Activated CD8-positive, alpha-beta T cell treated with anti-CD3 and anti-CD28 coated beads, Interleukin-2, amount 10 ng/mL, durations not matched to agents 7 days and 5 days (primary cell): ENCODE measurements at regions not wholly inside any gene's neighbourhood (a gene's known extent, or its start where the extent isn't known, plus 50 kb on each side); places are given as distances from the start of the nearest gene placed in this dataset.
"Not testable (repeated sequence)": the region's sequence is repeated elsewhere in the genome, so short reads cannot be mapped to it uniquely, and the experiment has no call there.

Experiments used
- ATAC-seq: fragments of 150-1000 bp; cut with Tn5 transposase; one replicate; pipeline ENCODE4 v1.10.0; 2021; ENCODE audit warnings: moderate library complexity
- CTCF ChIA-PET: fragments of 350-600 bp; sonication (Branson Sonifier 250); formaldehyde crosslinking; loops from one replicate; lab custom pipeline; 2021; ENCODE audit warnings: antibody characterized with exemption; lab: Charles Lee
- POLR2A ChIA-PET: fragments of 350-600 bp; sonication (Branson Sonifier 250); formaldehyde crosslinking; loops from one replicate; lab custom pipeline; 2021; ENCODE audit warnings: antibody characterized with exemption; lab: Charles Lee
- DNase-seq: peaks from one replicate; pipeline ENCODE4 v3.0.0-alpha.2; 2020
- H3K27ac Mint-ChIP-seq: one replicate; pipeline ENCODE4 v1.8.0; 2021; ENCODE audit warnings: mild to moderate bottlenecking, mixed read lengths
- H3K27me3 Mint-ChIP-seq: one replicate; pipeline ENCODE4 v1.8.0; 2021; ENCODE audit warnings: low read depth, mixed read lengths
- H3K36me3 Mint-ChIP-seq: one replicate; pipeline ENCODE4 v1.8.0; 2021; ENCODE audit warnings: low read depth, mixed read lengths
- H3K4me1 Mint-ChIP-seq: one replicate; pipeline ENCODE4 v1.8.0; 2021; ENCODE audit warnings: low read depth, mixed read lengths
- H3K4me3 Mint-ChIP-seq: one replicate; pipeline ENCODE4 v1.8.0; 2021; ENCODE audit warnings: mild to moderate bottlenecking, mixed read lengths
- H3K9me3 Mint-ChIP-seq: one replicate; pipeline ENCODE4 v1.8.0; 2022; ENCODE audit warnings: mixed read lengths; ENCODE audit not compliant: insufficient read depth

DNA sequence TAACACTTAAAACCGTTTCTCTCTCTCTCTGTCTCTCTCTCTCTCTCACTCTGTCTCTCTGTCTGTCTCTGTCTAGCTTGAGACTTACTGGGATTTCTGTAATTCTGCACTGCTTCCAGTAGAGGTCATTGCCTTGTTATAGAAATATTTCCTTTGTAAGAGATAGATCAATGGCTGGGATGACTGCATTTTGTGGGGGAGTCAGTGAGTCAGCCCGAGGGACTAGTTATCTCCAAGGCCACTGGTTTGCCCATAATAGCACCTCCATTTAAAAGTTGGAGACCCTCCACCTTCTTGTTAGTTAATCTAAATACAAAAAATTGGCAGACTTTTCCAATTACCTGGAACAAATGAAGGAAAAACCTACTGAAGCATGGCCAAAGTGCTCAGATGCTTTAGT, 547.2 kb downstream of the LRRC70 start:
- Mint-ChIP-seq H3K36me3 (no peaks in the 10 kb centered on the region), H3K4me3 (no peak overlapping the region), H3K27ac (no peak overlapping the region), H3K9me3 (no peaks in the 10 kb centered on the region), H3K4me1 (no peaks in the 10 kb centered on the region), H3K27me3 (no peaks in the 10 kb centered on the region)
- ChIA-PET POLR2A (no interaction called here), CTCF (no interaction called here)
- ATAC-seq (no peak), DNase-seq (no peak)

DNA sequence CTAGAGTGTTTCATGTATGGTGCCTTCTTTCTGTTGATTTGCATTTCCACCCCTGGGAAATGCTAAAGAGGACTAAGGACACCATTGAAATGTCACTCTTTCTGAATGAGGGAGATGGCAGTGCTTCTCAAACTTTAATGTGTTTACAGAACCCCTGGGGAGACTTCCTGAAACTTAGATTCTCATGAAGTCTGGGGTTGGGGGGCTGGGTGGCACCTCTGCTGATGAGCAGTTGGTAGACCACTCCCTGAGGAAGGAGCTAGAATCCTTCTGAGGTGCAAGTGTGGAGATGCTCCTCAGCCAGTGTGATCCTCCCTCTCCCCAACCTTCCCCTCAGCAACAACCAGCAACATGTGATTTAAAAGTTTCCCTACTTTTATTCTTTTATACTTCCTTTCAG, 546.8 kb downstream of the LRRC70 start:
- Mint-ChIP-seq H3K27me3 (no peaks in the 10 kb centered on the region), H3K36me3 (no peaks in the 10 kb centered on the region), H3K4me3 (no peak overlapping the region), H3K9me3 (no peaks in the 10 kb centered on the region), H3K27ac (no peak overlapping the region), H3K4me1 (no peaks in the 10 kb centered on the region)
- ATAC-seq (no peak), DNase-seq (no peak)
- CTCF ChIA-PET: no interaction called here
- POLR2A ChIA-PET: no interaction called here

GRCh38 chr5:63124266-63124665, 545.6 kb downstream of the LRRC70 start:
- Mint-ChIP-seq H3K4me1 (no peaks in the 10 kb centered on the region), H3K36me3 (no peaks in the 10 kb centered on the region), H3K27ac (no peak overlapping the region), H3K4me3 (no peak overlapping the region), H3K9me3 (no peaks in the 10 kb centered on the region), H3K27me3 (no peaks in the 10 kb centered on the region)
- ChIA-PET POLR2A (no interaction called here), CTCF (no interaction called here)
- ATAC-seq (no peak), DNase-seq (no peak)

GRCh38 chr5:63121471-63121870, 542.9 kb downstream of the LRRC70 start:
- no peaks in the 10 kb centered on the region for H3K27me3 Mint-ChIP-seq

DNA sequence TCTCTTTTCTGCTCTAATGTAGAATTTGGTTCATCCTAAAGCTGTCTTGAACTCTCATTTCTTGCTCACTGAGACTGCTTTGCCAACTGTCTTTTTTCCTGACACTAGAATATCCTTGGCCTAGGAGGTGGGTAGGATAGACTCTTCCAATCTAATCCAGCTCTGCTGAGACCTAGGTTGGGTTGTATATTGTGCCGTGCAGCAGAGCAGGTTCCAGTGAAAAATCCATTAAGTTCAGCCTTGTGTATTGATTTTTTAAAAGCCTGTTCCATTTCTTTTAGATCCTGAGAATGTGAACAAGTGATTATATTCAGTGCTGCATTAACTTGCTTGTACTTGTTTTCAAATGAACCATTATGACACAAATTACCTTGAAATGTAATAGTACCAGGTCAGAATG, 539.6 kb downstream of the LRRC70 start:
- ATAC-seq (no peak), DNase-seq (no peak)
- no peak overlapping the region for H3K4me3 Mint-ChIP-seq
- CTCF ChIA-PET: no interaction called here
- no peak overlapping the region for H3K27ac Mint-ChIP-seq
- H3K9me3 Mint-ChIP-seq: no peaks in the 10 kb centered on the region
- no peaks in the 10 kb centered on the region for H3K27me3 Mint-ChIP-seq
- POLR2A ChIA-PET: no interaction called here
- H3K36me3 Mint-ChIP-seq: no peaks in the 10 kb centered on the region
- no peaks in the 10 kb centered on the region for H3K4me1 Mint-ChIP-seq

More at GRCh38 chr5:63121471-63121870, 542.9 kb downstream of the LRRC70 start:
- ChIA-PET CTCF (no interaction called here), POLR2A (no interaction called here)
- no peak overlapping the region for H3K27ac Mint-ChIP-seq
- DNase-seq (no peak), ATAC-seq (no peak)
- no peak overlapping the region for H3K4me3 Mint-ChIP-seq
- no peaks in the 10 kb centered on the region for H3K9me3 Mint-ChIP-seq
- H3K4me1 Mint-ChIP-seq: no peaks in the 10 kb centered on the region
- H3K36me3 Mint-ChIP-seq: no peaks in the 10 kb centered on the region

DNA sequence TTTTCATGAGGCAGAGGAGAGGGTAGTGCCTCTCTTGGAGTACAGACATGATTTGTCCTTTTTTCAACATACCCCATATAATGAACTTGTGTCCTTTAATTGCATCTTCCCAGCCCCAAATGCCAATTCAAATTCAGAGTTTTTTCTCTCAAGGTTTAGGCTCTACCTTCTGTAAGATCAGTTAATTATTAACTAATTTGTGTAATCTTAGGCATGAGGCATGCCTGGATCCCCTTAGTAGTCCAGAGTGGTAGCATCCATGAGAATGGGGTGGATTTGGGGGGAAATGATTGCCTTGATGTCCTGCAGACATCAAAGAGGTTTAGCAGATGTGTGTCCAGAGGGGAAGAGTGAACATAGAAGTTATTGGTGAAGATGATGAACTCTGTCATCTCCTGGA, 533.3 kb downstream of the LRRC70 start:
- Mint-ChIP-seq H3K4me1 (no peaks in the 10 kb centered on the region), H3K36me3 (no peaks in the 10 kb centered on the region), H3K27me3 (no peaks in the 10 kb centered on the region), H3K4me3 (no peak overlapping the region), H3K9me3 (no peaks in the 10 kb centered on the region), H3K27ac (no peak overlapping the region)
- ATAC-seq (no peak), DNase-seq (no peak)
- ChIA-PET CTCF (no interaction called here), POLR2A (no interaction called here)

DNA sequence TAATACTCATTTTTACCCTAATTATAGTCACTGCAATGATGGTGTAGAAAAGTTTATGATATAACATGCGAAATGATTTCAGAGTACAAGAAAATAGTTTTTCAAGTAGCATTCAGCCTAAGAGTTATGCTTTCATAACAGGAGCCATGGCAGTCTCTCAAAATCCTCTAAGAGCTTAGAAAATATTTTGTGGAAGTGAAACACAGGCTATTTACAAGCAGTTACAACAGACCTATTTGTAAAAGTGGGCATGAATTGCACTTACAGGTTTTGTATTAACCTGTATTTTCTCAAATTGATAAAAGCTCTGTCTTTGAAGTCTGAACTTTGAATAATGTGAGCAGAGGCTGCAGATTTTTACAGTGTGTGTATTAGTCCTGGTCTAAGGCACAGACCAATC, 523.3 kb downstream of the LRRC70 start:
- CTCF ChIA-PET: no interaction called here
- Mint-ChIP-seq H3K4me1 (no peaks in the 10 kb centered on the region), H3K27ac (no peak overlapping the region), H3K9me3 (no peaks in the 10 kb centered on the region), H3K4me3 (no peak overlapping the region), H3K27me3 (no peaks in the 10 kb centered on the region), H3K36me3 (no peaks in the 10 kb centered on the region)
- DNase-seq: no peak
- POLR2A ChIA-PET: no interaction called here
- no peak for ATAC-seq

- ChIA-PET CTCF (no interaction called here), POLR2A (no interaction called here)
- Mint-ChIP-seq H3K4me3 (no peak overlapping the region), H3K27ac (no peak overlapping the region), H3K4me1 (no peaks in the 10 kb centered on the region), H3K36me3 (no peaks in the 10 kb centered on the region), H3K27me3 (no peaks in the 10 kb centered on the region), H3K9me3 (no peaks in the 10 kb centered on the region)
- no peak for DNase-seq
- no peak for ATAC-seq
Observed at GRCh38 chr5:63097286-63097685, 518.7 kb downstream of the LRRC70 start.

DNA sequence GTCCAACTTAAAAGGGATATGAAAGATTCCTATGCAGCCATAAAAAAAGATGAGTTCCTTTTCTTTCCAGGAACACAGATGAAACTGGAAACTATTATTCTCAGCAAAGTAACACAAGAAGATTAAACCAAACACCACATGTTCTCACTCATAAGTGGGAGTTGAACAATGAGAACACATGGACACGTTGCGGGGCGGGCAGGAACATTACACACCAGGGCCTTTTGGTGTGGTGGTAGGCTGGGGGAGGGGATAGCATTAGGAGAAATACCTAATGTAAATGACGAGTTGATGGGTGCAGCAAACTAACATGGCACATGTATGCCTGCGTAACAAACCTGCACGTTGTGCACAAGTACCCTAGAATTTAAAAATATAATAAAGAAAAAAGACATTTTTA, 516.1 kb downstream of the LRRC70 start:
- no peaks in the 10 kb centered on the region for H3K4me1 Mint-ChIP-seq
- ChIA-PET CTCF (no interaction called here), POLR2A (no interaction called here)
- DNase-seq: no peak
- H3K36me3 Mint-ChIP-seq: no peaks in the 10 kb centered on the region
- no peak overlapping the region for H3K27ac Mint-ChIP-seq
- H3K4me3 Mint-ChIP-seq: no peak overlapping the region
- no peaks in the 10 kb centered on the region for H3K27me3 Mint-ChIP-seq
- no peak for ATAC-seq
- H3K9me3 Mint-ChIP-seq: no peaks in the 10 kb centered on the region

DNA sequence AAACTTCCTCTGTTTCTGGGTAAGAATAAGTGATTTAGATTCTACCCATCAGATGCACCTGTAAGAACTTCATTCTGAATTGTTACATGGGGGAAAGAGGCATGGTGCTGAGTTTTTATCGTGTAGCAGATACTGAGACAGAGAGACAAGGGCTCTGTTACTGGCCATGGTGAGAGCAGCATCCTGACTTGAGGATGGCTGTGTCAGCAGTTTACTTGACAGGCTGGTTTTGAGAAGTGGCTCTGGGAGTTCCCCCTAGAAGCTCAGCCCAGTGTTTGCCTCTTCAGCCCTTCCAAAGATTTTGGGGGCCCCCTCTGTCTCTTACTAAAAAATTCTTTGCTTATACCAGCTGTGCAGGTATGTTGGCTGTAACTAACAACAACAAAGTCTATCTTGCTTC, 510.5 kb downstream of the LRRC70 start:
- ChIA-PET POLR2A (no interaction called here), CTCF (no interaction called here)
- H3K27me3 Mint-ChIP-seq: no peaks in the 10 kb centered on the region
- ATAC-seq (no peak), DNase-seq (no peak)
- no peaks in the 10 kb centered on the region for H3K9me3 Mint-ChIP-seq
- no peak overlapping the region for H3K27ac Mint-ChIP-seq
- H3K4me1 Mint-ChIP-seq: no peaks in the 10 kb centered on the region
- H3K4me3 Mint-ChIP-seq: no peak overlapping the region
- H3K36me3 Mint-ChIP-seq: no peaks in the 10 kb centered on the region

GRCh38 chr5:63085561-63085960, 506.9 kb downstream of the LRRC70 start:
- H3K27me3 Mint-ChIP-seq: no peaks in the 10 kb centered on the region
- H3K4me1 Mint-ChIP-seq: no peaks in the 10 kb centered on the region
- no peak for DNase-seq
- ATAC-seq: no peak
- CTCF ChIA-PET: no interaction called here
- H3K27ac Mint-ChIP-seq: no peak overlapping the region
- no peak overlapping the region for H3K4me3 Mint-ChIP-seq
- POLR2A ChIA-PET: no interaction called here
- no peaks in the 10 kb centered on the region for H3K36me3 Mint-ChIP-seq
- H3K9me3 Mint-ChIP-seq: no peaks in the 10 kb centered on the region

GRCh38 chr5:63083689-63084088, 505.1 kb downstream of the LRRC70 start:
- ATAC-seq, H3K9me3 Mint-ChIP-seq, CTCF ChIA-PET: not testable (repeated sequence)

DNA sequence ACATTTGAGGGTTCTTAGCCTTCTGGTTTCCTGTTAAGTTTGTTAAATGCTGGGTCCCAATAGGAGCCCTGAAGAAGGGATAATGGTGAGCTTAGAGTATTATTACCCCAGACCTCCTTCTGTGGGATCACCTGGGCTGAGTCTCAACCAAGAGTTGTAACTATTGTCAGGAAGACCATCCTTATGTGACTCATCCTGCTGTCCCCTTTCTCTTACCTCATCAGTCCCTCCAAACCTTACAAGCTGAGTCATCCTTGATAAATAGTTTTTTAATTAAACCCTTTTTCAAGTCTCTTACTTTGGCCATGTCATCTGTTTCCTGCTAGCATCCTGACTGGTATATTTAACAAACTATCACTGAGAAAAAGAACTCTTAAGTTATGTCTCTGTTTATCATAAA, 502.8 kb downstream of the LRRC70 start:
- DNase-seq (no peak), ATAC-seq (no peak)
- Mint-ChIP-seq H3K4me1 (no peaks in the 10 kb centered on the region), H3K27ac (no peak overlapping the region), H3K36me3 (no peaks in the 10 kb centered on the region), H3K27me3 (no peaks in the 10 kb centered on the region), H3K4me3 (no peak overlapping the region), H3K9me3 (no peaks in the 10 kb centered on the region)
- ChIA-PET CTCF (no interaction called here), POLR2A (interaction anchor here (0.6 kb wide), 1 partner anchor 146 kb away, joined by 5 read pairs; no protein-coding TSS in a partner anchor)

More at GRCh38 chr5:63083689-63084088, 505.1 kb downstream of the LRRC70 start:
- H3K27me3 Mint-ChIP-seq, POLR2A ChIA-PET, H3K4me3 Mint-ChIP-seq, DNase-seq, H3K4me1 Mint-ChIP-seq, H3K27ac Mint-ChIP-seq, H3K36me3 Mint-ChIP-seq: not testable (repeated sequence)
